ENCODE measurements at regions not wholly inside any gene's neighbourhood (a gene's known extent, or its start where the extent isn't known, plus 50 kb on each side); places are given as distances from the start of the nearest gene placed in this dataset.

- TF ChIP-seq CTCF (IDR thresholded peaks at IDR 0.05) (no peak), REST (IDR thresholded peaks at IDR 0.05; ENCODE audit: insufficient read depth in 1 of 2, low read depth in 2 of 2, low read length in 1 of 2) (no peak), SIN3A (IDR thresholded peaks at IDR 0.05; ENCODE audit: borderline replicate concordance, insufficient read depth, low read depth, low read length) (no peak), TCF7L2 (IDR thresholded peaks at IDR 0.05; ENCODE audit: low read depth, low read length) (no peak), POLR2AphosphoS5 (IDR thresholded peaks at IDR 0.05; ENCODE audit: low read depth, low read length) (no peak)
Measured at GRCh38 chr2:56918790-56919189, 735.0 kb downstream of the CCDC85A start.

Measured in Panc1 (cell line).